IMR-90 (cell line): ENCODE measurements at regions not wholly inside any gene's neighbourhood (a gene's known extent, or its start where the extent isn't known, plus 50 kb on each side); places are given as distances from the start of the nearest gene placed in this dataset.
A peak's percentile ranks its signal among the peaks of the same experiment; 100 is the strongest.

Experiments used
- ATAC-seq: fragments of 200-7000 bp; cut with Tn5 transposase; 2 replicates; pipeline ENCODE4 v1.9.1; 2020; ENCODE audit warnings: low read depth, mild to moderate bottlenecking, moderate library complexity
- BruUV-seq: library from RNA; stranded (reverse); fragments of 400-500 nt; replicated peaks from 2 replicates; lab custom pipeline; 2021; lab: Mats Ljungman, UMichigan
- CTCF ChIA-PET: fragments of 300-600 bp; formaldehyde crosslinking; extraction: SDS; loops from one replicate; lab custom pipeline; 2021; ENCODE audit warnings: antibody characterized with exemption; lab: Yijun Ruan, JAX
- POLR2A ChIA-PET: fragments of 300-600 bp; sonication (Branson Sonifier 250); formaldehyde crosslinking; loops from one replicate; lab custom pipeline; 2022; ENCODE audit warnings: antibody characterized with exemption; ENCODE audit not compliant: unreplicated experiment; lab: Charles Lee
- DNase-seq: peaks from one replicate; pipeline ENCODE4 v3.0.0; 2013
- H2AFZ ChIP-seq: replicated peaks from 2 replicates; pipeline ENCODE3; 2013; ENCODE audit warnings: low read length, mild to moderate bottlenecking; ENCODE audit not compliant: poor library complexity
- H2AK5ac ChIP-seq: 2 replicates; pipeline ENCODE4 v1.6.1; 2013; ENCODE audit warnings: low read depth, low read length, inconsistent platforms
- H2AK9ac ChIP-seq: replicated peaks from 2 replicates; pipeline ENCODE3; 2013; ENCODE audit warnings: mild to moderate bottlenecking, low read depth, low read length, moderate library complexity; ENCODE audit not compliant: poor library complexity
- H2BK120ac ChIP-seq: 2 replicates; pipeline ENCODE4 v1.6.1; 2013; ENCODE audit warnings: low read depth, low read length, inconsistent platforms
- H2BK15ac ChIP-seq: 3 replicates; pipeline ENCODE4 v1.6.1; 2013; ENCODE audit warnings: low read depth, low read length, inconsistent platforms
- H2BK20ac ChIP-seq: 2 replicates; pipeline ENCODE4 v1.6.1; 2013; ENCODE audit warnings: low read depth, mild to moderate bottlenecking, inconsistent platforms, low read length, moderate library complexity
- H2BK5ac ChIP-seq: 2 replicates; pipeline ENCODE4 v1.6.1; 2013; ENCODE audit warnings: mild to moderate bottlenecking, low read depth, low read length, inconsistent platforms; ENCODE audit not compliant: poor library complexity, severe bottlenecking
- H3K14ac ChIP-seq: replicated peaks from 2 replicates; pipeline ENCODE4 v1.6.1; 2013; ENCODE audit warnings: low read depth, low read length, inconsistent platforms
- H3K18ac ChIP-seq: 2 replicates; pipeline ENCODE4 v1.6.1; 2013; ENCODE audit warnings: low read depth, low read length, control low read depth
- H3K23ac ChIP-seq: 2 replicates; pipeline ENCODE4 v1.6.1; 2013; ENCODE audit warnings: low read depth, low read length, inconsistent platforms
- H3K27ac ChIP-seq: 2 replicates; pipeline ENCODE4 v1.5.1; 2013; ENCODE audit warnings: mild to moderate bottlenecking, control low read depth, low read length; ENCODE audit not compliant: insufficient read depth
- H3K27me3 ChIP-seq: 2 replicates; pipeline ENCODE4 v1.6.1; 2013; ENCODE audit warnings: low read length; ENCODE audit not compliant: control insufficient read depth, insufficient read depth
- H3K36me3 ChIP-seq: 2 replicates; pipeline ENCODE4 v1.6.1; 2013; ENCODE audit warnings: low read length, mixed read lengths; ENCODE audit not compliant: control insufficient read depth, insufficient read depth
- H3K4ac ChIP-seq: 2 replicates; pipeline ENCODE4 v1.6.1; 2013; ENCODE audit warnings: low read depth, low read length, inconsistent platforms
- H3K4me1 ChIP-seq: 2 replicates; pipeline ENCODE4 v1.6.1; 2013; ENCODE audit warnings: low read length, mixed read lengths; ENCODE audit not compliant: control insufficient read depth, insufficient read depth
- H3K4me2 ChIP-seq: 2 replicates; pipeline ENCODE4 v1.6.1; 2013; ENCODE audit warnings: low read depth, mild to moderate bottlenecking, control low read depth, low read length, moderate library complexity
- H3K4me3 ChIP-seq: 2 replicates; pipeline ENCODE4 v1.5.1; 2013; ENCODE audit warnings: low read depth, mild to moderate bottlenecking, control low read depth, low read length, moderate library complexity; ENCODE audit not compliant: insufficient read depth
- H3K56ac ChIP-seq: 2 replicates; pipeline ENCODE4 v1.6.1; 2013; ENCODE audit warnings: low read length, inconsistent platforms; ENCODE audit not compliant: insufficient read depth; ENCODE audit errors: extremely low read depth
- H3K79me1 ChIP-seq, 2 experiments: 2 replicates each; pipeline ENCODE4 v1.6.1; 2013; ENCODE audit warnings: low read length in 2 of 2, inconsistent platforms in 1 of 2, low read depth in 1 of 2
- H3K9ac ChIP-seq: 2 replicates; pipeline ENCODE4 v1.6.1; 2013; ENCODE audit warnings: low read depth, low read length, control low read depth
- H3K9me1 ChIP-seq: 2 replicates; pipeline ENCODE4 v1.6.1; 2013; ENCODE audit warnings: low read length, inconsistent platforms; ENCODE audit not compliant: insufficient read depth
- H3K9me3 ChIP-seq: 2 replicates; pipeline ENCODE4 v1.6.1; 2013; ENCODE audit warnings: low read length; ENCODE audit not compliant: control insufficient read depth, insufficient read depth
- H4K20me1 ChIP-seq: 2 replicates; pipeline ENCODE4 v1.6.1; 2013; ENCODE audit warnings: low read length, inconsistent platforms; ENCODE audit not compliant: insufficient read depth
- H4K5ac ChIP-seq: 2 replicates; pipeline ENCODE4 v1.6.1; 2013; ENCODE audit warnings: mild to moderate bottlenecking, low read depth, low read length, control low read depth
- H4K8ac ChIP-seq, 2 experiments: 2 replicates each; pipeline ENCODE4 v1.6.1; 2013; ENCODE audit warnings: low read depth in 2 of 2, low read length in 2 of 2, control low read depth in 1 of 2, inconsistent platforms in 1 of 2
- H4K91ac ChIP-seq: 2 replicates; pipeline ENCODE4 v1.6.1; 2013; ENCODE audit warnings: low read depth, low read length, inconsistent platforms; ENCODE audit not compliant: insufficient read depth
- BHLHE40 ChIP-seq: fragments of 150-350 bp; IDR thresholded peaks from 2 replicates; pipeline ENCODE4 v1.6.1; 2016; ENCODE audit warnings: mild to moderate bottlenecking, low read depth, low read length
- CEBPB ChIP-seq: IDR thresholded peaks from 2 replicates; pipeline ENCODE4 v1.6.1; 2012; ENCODE audit warnings: low read depth, low read length, improper control_type of control experiment
- CHD1 ChIP-seq: IDR thresholded peaks from 2 replicates; pipeline ENCODE4 v1.6.1; 2012; ENCODE audit warnings: low read depth, low read length, improper control_type of control experiment
- CTCF ChIP-seq: conservative IDR thresholded peaks from 2 replicates; pipeline ENCODE4 v1.5.1; 2012; ENCODE audit warnings: mild to moderate bottlenecking, low read depth, low read length, improper control_type of control experiment
- ELK1 ChIP-seq: fragments of 150-350 bp; IDR thresholded peaks from 2 replicates; pipeline ENCODE4 v1.6.1; 2016; ENCODE audit warnings: low read depth, mild to moderate bottlenecking, low read length, moderate library complexity, borderline replicate concordance
- FOS ChIP-seq: fragments of 150-350 bp; IDR thresholded peaks from 2 replicates; pipeline ENCODE4 v1.6.1; 2016; ENCODE audit warnings: low read depth, low read length
- MAFK ChIP-seq: IDR thresholded peaks from 2 replicates; pipeline ENCODE4 v1.6.1; 2012; ENCODE audit warnings: low read depth, low read length, improper control_type of control experiment
- MAZ ChIP-seq: IDR thresholded peaks from 2 replicates; pipeline ENCODE4 v1.6.1; 2012; ENCODE audit warnings: low read depth, mild to moderate bottlenecking, low read length, improper control_type of control experiment, moderate library complexity, borderline replicate concordance
- MXI1 ChIP-seq: IDR thresholded peaks from 2 replicates; pipeline ENCODE4 v1.6.1; 2012; ENCODE audit warnings: low read depth, mild to moderate bottlenecking, low read length, moderate library complexity, borderline replicate concordance
- NFE2L2 ChIP-seq: fragments of 150-350 bp; IDR thresholded peaks from 2 replicates; pipeline ENCODE4 v1.6.1; 2016; ENCODE audit warnings: low read depth, mild to moderate bottlenecking, low read length
- POLR2A ChIP-seq: IDR thresholded peaks from 2 replicates; pipeline ENCODE4 v1.6.1; 2012; ENCODE audit warnings: mild to moderate bottlenecking, low read depth, low read length
- RAD21 ChIP-seq: IDR thresholded peaks from 2 replicates; pipeline ENCODE4 v1.6.1; 2012; ENCODE audit warnings: low read length, improper control_type of control experiment
- RCOR1 ChIP-seq: IDR thresholded peaks from 2 replicates; pipeline ENCODE4 v1.6.1; 2012; ENCODE audit warnings: mild to moderate bottlenecking, low read length, improper control_type of control experiment; ENCODE audit not compliant: insufficient replicate concordance
- RFX5 ChIP-seq: IDR thresholded peaks from 2 replicates; pipeline ENCODE4 v1.8.0; 2012; ENCODE audit warnings: low read depth, mild to moderate bottlenecking, low read length, moderate library complexity
- SMC3 ChIP-seq: fragments of 150-350 bp; IDR thresholded peaks from 2 replicates; pipeline ENCODE4 v1.6.1; 2016; ENCODE audit warnings: low read depth, mild to moderate bottlenecking, antibody characterized with exemption, low read length, moderate library complexity
- USF2 ChIP-seq: fragments of 150-350 bp; IDR thresholded peaks from 2 replicates; pipeline ENCODE4 v1.6.1; 2017; ENCODE audit warnings: mild to moderate bottlenecking, antibody characterized with exemption, low read length, low read depth
- whole genome bisulfite sequencing, 2 experiments: methylation state at CpG; one replicate each; pipeline versions ENCODE4 v1.1.5 to v1.1.7; 2013; ENCODE audit warnings: missing lambda C conversion rate in 2 of 2; ENCODE audit not compliant: insufficient read length in 1 of 2; ENCODE audit errors: extremely low coverage in 2 of 2; 5-methylcytosine and 5-hydroxymethylcytosine counted together
- dilution Hi-C: fragments of 300-500 bp; cut with HindIII; formaldehyde crosslinking; loops from one replicate; pipeline ENCODE4 v1.14.3; 2018; ENCODE audit warnings: low sequenced_read_pairs; ENCODE audit not compliant: unreplicated experiment
- in situ Hi-C: fragments of 300-500 bp; cut with MboI; formaldehyde crosslinking; loops from 3 replicates; pipeline ENCODE4 v1.14.3; 2019; ENCODE audit warnings: low sequenced_read_pairs, inconsistent platforms, mixed read lengths
- intact Hi-C: fragments of 100-400 bp; cut with micrococcal nuclease; formaldehyde crosslinking; loops from 2 replicates; pipeline ENCODE4 v1.10.0; 2022

GRCh38 chr2:216959433-216959832 lies 99.6 kb upstream of the TNP1 start:
- BruUV-seq: no TSS peak
- Histone ChIP-seq H3K27me3 (no peaks in the 10 kb centered on the region; the same call in 1 of the 2 replicates), H3K18ac (no peak overlapping the region), H3K36me3 (no peaks in the 10 kb centered on the region), H4K91ac (no peak overlapping the region), H2AFZ (no peak overlapping the region), H3K27ac (no peak overlapping the region), H4K20me1 (no peaks in the 10 kb centered on the region), H4K8ac (no peak overlapping the region), H3K9ac (no peak overlapping the region), H3K4me3 (no peak overlapping the region), H2BK20ac (no peak overlapping the region), H2BK15ac (no peak overlapping the region), H2AK5ac (no peak overlapping the region), H3K14ac (no peak overlapping the region), H3K79me1 (no peaks in the 10 kb centered on the region), H3K4me2 (no peak overlapping the region), H2AK9ac (no peak overlapping the region), H3K9me1 (no peaks in the 10 kb centered on the region), H3K9me3 (no peaks in the 10 kb centered on the region), H3K4me1 (no peaks in the 10 kb centered on the region), H3K4ac (no peak overlapping the region), H4K5ac (no peak overlapping the region), H3K23ac (no peak overlapping the region), H3K56ac (no peak overlapping the region), H2BK5ac (no peak overlapping the region), H2BK120ac (no peak overlapping the region)
- ChIA-PET POLR2A (interaction anchor here (0.6 kb wide), 1 partner anchor 17 kb away, joined by 7 read pairs; no protein-coding TSS in a partner anchor), CTCF (interaction anchor here (1.0 to 1.1 kb wide), 2 partner anchors 26 to 261 kb away, joined by 3 to 6 read pairs; no protein-coding TSS in a partner anchor)
- ATAC-seq (no peak), DNase-seq (peak; percentile 12)
- in situ Hi-C loops: no loop called here
- dilution Hi-C loops: no loop called here
- intact Hi-C loops: no loop called here
- no CpG with 5 or more reads among the region's 3 CpGs for WGBS, 2 experiments
- TF ChIP-seq FOS: no peak
- TF ChIP-seq POLR2A: no peak
- TF ChIP-seq BHLHE40: no peak
- TF ChIP-seq CTCF: no peak
- TF ChIP-seq SMC3: no peak
- TF ChIP-seq MXI1: no peak
- no peak for TF ChIP-seq USF2
- TF ChIP-seq RAD21: no peak
- no peak for TF ChIP-seq MAFK
- TF ChIP-seq RCOR1: no peak
- no peak for TF ChIP-seq ELK1
- no peak for TF ChIP-seq RFX5
- no peak for TF ChIP-seq CHD1
- no peak for TF ChIP-seq CEBPB
- no peak for TF ChIP-seq MAZ
- no peak for TF ChIP-seq NFE2L2
